NCI-H187 (cell line): ENCODE measurements at regions not wholly inside any gene's neighbourhood (a gene's known extent, or its start where the extent isn't known, plus 50 kb on each side); places are given as distances from the start of the nearest gene placed in this dataset.

Experiments used
- DNase-seq, 2 experiments: peaks; one replicate each; lab custom pipeline; 2025; lab: John Stamatoyannopoulos, UW

GRCh38 chr9:2987679-2988078 is 143.8 kb upstream of the PUM3 start:
- no peak for DNase-seq

- no peak for DNase-seq
Measured at GRCh38 chr9:2985343-2985742, 141.4 kb upstream of the PUM3 start.

GRCh38 chr9:2984491-2984890 is 140.6 kb upstream of the PUM3 start:
- DNase-seq = no peak

- DNase-seq = no peak
Measured at GRCh38 chr9:2979957-2980610, 136.2 kb upstream of the PUM3 start.

- no peak for DNase-seq
Measured at GRCh38 chr9:2972475-2972874, 128.6 kb upstream of the PUM3 start.

GRCh38 chr9:2970864-2971263 is 127.0 kb upstream of the PUM3 start:
- no peak for DNase-seq

- no peak for DNase-seq
Measured at GRCh38 chr9:2967766-2968165, 123.9 kb upstream of the PUM3 start.

GRCh38 chr9:2966565-2967300 is 122.8 kb upstream of the PUM3 start:
- DNase-seq = no peak

GRCh38 chr9:2964470-2964869 is 120.6 kb upstream of the PUM3 start:
- no peak for DNase-seq

GRCh38 chr9:2963307-2963706 is 119.4 kb upstream of the PUM3 start:
- no peak for DNase-seq

- DNase-seq = no peak
Measured at GRCh38 chr9:2962471-2963172, 118.7 kb upstream of the PUM3 start.

GRCh38 chr9:2958219-2958618 is 114.3 kb upstream of the PUM3 start:
- no peak for DNase-seq

GRCh38 chr9:2957656-2958200 is 113.8 kb upstream of the PUM3 start:
- no peak for DNase-seq

- no peak for DNase-seq
Measured at GRCh38 chr9:2955575-2955974, 111.7 kb upstream of the PUM3 start.

- no peak for DNase-seq
Measured at GRCh38 chr9:2939368-2939767, 95.5 kb upstream of the PUM3 start.

- DNase-seq = no peak
Measured at GRCh38 chr9:2936221-2936620, 92.3 kb upstream of the PUM3 start.

- DNase-seq = no peak
Measured at GRCh38 chr9:2934883-2935282, 91.0 kb upstream of the PUM3 start.

GRCh38 chr9:2934241-2934650 is 90.4 kb upstream of the PUM3 start:
- DNase-seq = no peak

- no peak for DNase-seq
Measured at GRCh38 chr9:2933165-2934095, 89.5 kb upstream of the PUM3 start.

GRCh38 chr9:2928411-2928810 is 84.5 kb upstream of the PUM3 start:
- DNase-seq = no peak

GRCh38 chr9:2925016-2925415 is 81.1 kb upstream of the PUM3 start:
- DNase-seq = no peak

GRCh38 chr9:2924380-2924768 is 80.5 kb upstream of the PUM3 start:
- DNase-seq = no peak
